Panc1 (cell line): ENCODE measurements at regions not wholly inside any gene's neighbourhood (a gene's known extent, or its start where the extent isn't known, plus 50 kb on each side); places are given as distances from the start of the nearest gene placed in this dataset.

ENCODE experiments used
- ATAC-seq: fragments of 200-7000 bp; cut with Tn5 transposase; 2 replicates; pipeline ENCODE4 v1.9.1; 2020; ENCODE audit warnings: mild to moderate bottlenecking, moderate library complexity
- BruUV-seq: library from RNA; stranded (reverse); fragments of 400-500 nt; replicated peaks from 2 replicates; lab custom pipeline; 2021; lab: Mats Ljungman, UMichigan
- CTCF ChIA-PET: fragments of 300-600 bp; sonication (Branson Sonifier 250); formaldehyde crosslinking; loops from one replicate; lab custom pipeline; 2022; ENCODE audit warnings: antibody characterized with exemption; lab: Charles Lee
- POLR2A ChIA-PET: fragments of 300-600 bp; sonication (Branson Sonifier 250); formaldehyde crosslinking; loops from one replicate; lab custom pipeline; 2022; ENCODE audit warnings: antibody characterized with exemption; lab: Charles Lee
- DNase-seq: peaks from one replicate; pipeline ENCODE4 v3.0.0-alpha.2; 2010; ENCODE audit warnings: low read depth, low spot score
- H3K27ac ChIP-seq: 2 replicates; pipeline ENCODE4 v1.5.1; 2011; ENCODE audit warnings: mild to moderate bottlenecking, low read length, inconsistent platforms
- H3K27me3 ChIP-seq: fragments of 200-500 bp; sonication (Bioruptor generic); 2 replicates; pipeline ENCODE4 v1.6.0; 2014; ENCODE audit warnings: low read length, inconsistent platforms; ENCODE audit not compliant: control insufficient read depth, insufficient read depth
- H3K36me3 ChIP-seq: fragments of 200-500 bp; sonication (Bioruptor generic); 2 replicates; pipeline ENCODE4 v1.5.1; 2014; ENCODE audit warnings: inconsistent platforms, mild to moderate bottlenecking, low read length, moderate library complexity; ENCODE audit not compliant: control insufficient read depth, insufficient read depth
- H3K4me1 ChIP-seq: 2 replicates; pipeline ENCODE4 v1.5.1; 2011; ENCODE audit warnings: inconsistent platforms, mild to moderate bottlenecking, low read length, moderate library complexity; ENCODE audit not compliant: control insufficient read depth, insufficient read depth
- H3K4me3 ChIP-seq, 2 experiments: 2 replicates each; pipeline ENCODE4 v1.5.1; 2011 to 2012; ENCODE audit warnings: low read depth in 2 of 2, low read length in 2 of 2, mild to moderate bottlenecking in 2 of 2, inconsistent platforms in 1 of 2, moderate library complexity in 1 of 2
- H3K9me3 ChIP-seq: fragments of 200-500 bp; sonication (Bioruptor generic); 2 replicates; pipeline ENCODE4 v1.5.1; 2014; ENCODE audit warnings: low read depth, mild to moderate bottlenecking, inconsistent platforms, low read length, moderate library complexity; ENCODE audit not compliant: control insufficient read depth, insufficient read depth
- CTCF ChIP-seq: fragments of 450-650 bp; IDR thresholded peaks from 2 replicates; pipeline ENCODE4 v1.5.1; 2017; ENCODE audit warnings: mild to moderate bottlenecking
- POLR2AphosphoS5 ChIP-seq: IDR thresholded peaks from 2 replicates; pipeline ENCODE4 v1.6.1; 2012; ENCODE audit warnings: mild to moderate bottlenecking, low read depth, low read length, moderate library complexity
- REST ChIP-seq, 2 experiments: IDR thresholded peaks; 2 replicates each; pipeline ENCODE4 v1.6.1; 2011 to 2012; ENCODE audit warnings: low read depth in 2 of 2, control low read depth in 1 of 2, low read length in 1 of 2, mild to moderate bottlenecking in 1 of 2, moderate library complexity in 1 of 2; ENCODE audit not compliant: insufficient read depth in 1 of 2
- SIN3A ChIP-seq: IDR thresholded peaks from 2 replicates; pipeline ENCODE4 v1.6.1; 2012; ENCODE audit warnings: low read depth, mild to moderate bottlenecking, low read length, moderate library complexity, borderline replicate concordance; ENCODE audit not compliant: insufficient read depth
- TCF7L2 ChIP-seq: IDR thresholded peaks from 2 replicates; pipeline ENCODE4 v1.6.1; 2011; ENCODE audit warnings: mild to moderate bottlenecking, low read depth, low read length, inconsistent platforms
- in situ Hi-C: cut with HindIII; loops from 2 replicates; pipeline ENCODE4 v1.10.0; 2016; ENCODE audit warnings: low sequenced_read_pairs, low pct_unique_long_range_greater_than_20kb
- intact Hi-C: fragments of 100-400 bp; cut with micrococcal nuclease; formaldehyde crosslinking; loops from one replicate; pipeline ENCODE4 v1.10.0; 2022; ENCODE audit not compliant: unreplicated experiment

GRCh38 chr2:175463169-175463568 lies 281.7 kb upstream of the ATP5MC3 start:
- BruUV-seq: no TSS peak
- POLR2A ChIA-PET: no interaction called here

GRCh38 chr2:175462246-175462645 lies 280.7 kb upstream of the ATP5MC3 start:
- DNase-seq (no peak), ATAC-seq (no peak)
- ChIA-PET CTCF (no interaction called here), POLR2A (no interaction called here)
- no peaks in the 10 kb centered on the region for H3K36me3 ChIP-seq
- no peaks in the 10 kb centered on the region; the same call in 1 of the 2 replicates for H3K27me3 ChIP-seq
- TF ChIP-seq REST (IDR thresholded peaks at IDR 0.05; ENCODE audit: insufficient read depth in 1 of 2, low read depth in 2 of 2, low read length in 1 of 2) (no peak), CTCF (no peak), POLR2AphosphoS5 (no peak), TCF7L2 (no peak), SIN3A (no peak)
- in situ Hi-C loops (no loop called here), intact Hi-C loops (no loop called here)
- no TSS peak for BruUV-seq
- no peak overlapping the region for H3K27ac ChIP-seq
- no peaks in the 10 kb centered on the region for H3K4me1 ChIP-seq
- no peak overlapping the region for H3K4me3 ChIP-seq
- no peaks in the 10 kb centered on the region for H3K9me3 ChIP-seq

More at GRCh38 chr2:175463169-175463568, 281.7 kb upstream of the ATP5MC3 start:
- intact Hi-C loops (no loop called here), in situ Hi-C loops (no loop called here)
- Histone ChIP-seq H3K4me1 (no peaks in the 10 kb centered on the region), H3K36me3 (no peaks in the 10 kb centered on the region), H3K9me3 (no peaks in the 10 kb centered on the region), H3K27me3 (no peaks in the 10 kb centered on the region; the same call in 1 of the 2 replicates), H3K4me3 (no peak overlapping the region), H3K27ac (no peak overlapping the region)
- no peak for DNase-seq
- ATAC-seq: no peak
- TF ChIP-seq TCF7L2 (no peak), SIN3A (no peak)
- CTCF ChIA-PET: no interaction called here

GRCh38 chr2:175461839-175462238 lies 280.3 kb upstream of the ATP5MC3 start:
- ChIA-PET CTCF (no interaction called here), POLR2A (no interaction called here)
- H3K36me3 ChIP-seq: no peaks in the 10 kb centered on the region
- no peak for ATAC-seq
- H3K4me1 ChIP-seq: no peaks in the 10 kb centered on the region
- intact Hi-C loops (no loop called here), in situ Hi-C loops (no loop called here)
- BruUV-seq: no TSS peak
- no peak for TF ChIP-seq CTCF
- no peak for TF ChIP-seq TCF7L2
- no peak for TF ChIP-seq REST (IDR thresholded peaks at IDR 0.05; ENCODE audit: insufficient read depth in 1 of 2, low read depth in 2 of 2, low read length in 1 of 2)
- no peak for TF ChIP-seq POLR2AphosphoS5
- TF ChIP-seq SIN3A: no peak
- H3K27me3 ChIP-seq: no peaks in the 10 kb centered on the region; the same call in 1 of the 2 replicates
- DNase-seq: no peak
- H3K27ac ChIP-seq: no peak overlapping the region
- H3K9me3 ChIP-seq: no peaks in the 10 kb centered on the region
- no peak overlapping the region for H3K4me3 ChIP-seq
